GM18505 (cell line): ENCODE measurements at regions not wholly inside any gene's neighbourhood (a gene's known extent, or its start where the extent isn't known, plus 50 kb on each side); places are given as distances from the start of the nearest gene placed in this dataset.

Experiments
- ATAC-seq: cut with Tn5 transposase; IDR thresholded peaks from one replicate; pipeline ENCODE4 v1.9.1; 2021; ENCODE audit not compliant: unreplicated experiment
- POLR2A ChIP-seq: IDR thresholded peaks from 4 replicates; pipeline ENCODE4 v1.6.1; 2011; ENCODE audit warnings: borderline replicate concordance; ENCODE audit not compliant: insufficient read depth, insufficient read length; ENCODE audit errors: extremely low read depth

- no peak for ATAC-seq
Measured at GRCh38 chr7:46446151-46446550, 525.1 kb upstream of the IGFBP3 start.

DNA sequence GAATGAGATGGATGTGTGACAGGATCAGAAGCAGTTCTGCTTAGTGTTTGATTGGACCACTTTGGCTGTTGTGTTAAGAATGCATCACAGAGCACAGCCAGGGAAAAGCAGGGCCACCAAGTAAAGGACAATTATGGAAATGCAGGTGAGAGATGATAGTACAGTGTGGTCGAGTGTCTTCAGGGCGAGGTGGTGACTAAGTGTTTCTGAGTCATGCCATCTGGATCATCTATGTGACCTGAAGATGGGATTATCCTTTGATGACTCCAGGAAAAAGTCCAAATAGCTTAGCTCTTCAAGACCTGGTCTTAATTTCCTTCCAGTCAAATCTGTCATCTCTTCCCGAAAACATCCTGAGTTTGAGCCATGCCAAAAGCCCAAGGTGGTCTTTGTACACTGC lies 523.2 kb upstream of the IGFBP3 start:
- no peak for ATAC-seq
- no peak for TF ChIP-seq POLR2A

More at GRCh38 chr7:46446151-46446550, 525.1 kb upstream of the IGFBP3 start:
- no peak for TF ChIP-seq POLR2A

DNA sequence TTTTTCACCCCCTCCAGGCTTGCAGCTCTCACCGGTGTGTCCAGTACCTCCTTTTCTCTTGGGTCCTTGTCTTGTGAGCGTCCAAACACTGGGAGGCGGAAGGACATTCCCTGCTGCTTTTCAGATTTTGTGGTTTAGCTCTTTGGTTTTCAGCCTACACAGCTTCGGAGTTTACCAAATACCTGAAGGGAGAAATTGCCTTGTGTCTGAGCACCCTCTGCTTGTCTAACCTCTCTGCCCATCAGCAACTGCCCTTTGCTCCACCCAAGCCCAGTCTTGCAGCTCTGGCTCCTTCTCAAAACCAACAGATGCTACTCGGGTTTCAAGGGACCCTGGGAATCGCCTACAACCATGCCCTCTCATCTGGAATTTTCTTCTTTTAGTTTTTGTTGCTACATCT lies 519.1 kb upstream of the IGFBP3 start:
- ATAC-seq: no peak
- no peak for TF ChIP-seq POLR2A

GRCh38 chr7:46432708-46433107 lies 511.6 kb upstream of the IGFBP3 start:
- no peak for ATAC-seq
- TF ChIP-seq POLR2A: no peak

GRCh38 chr7:46428295-46428694 lies 507.2 kb upstream of the IGFBP3 start:
- no peak for ATAC-seq
- TF ChIP-seq POLR2A: no peak

DNA sequence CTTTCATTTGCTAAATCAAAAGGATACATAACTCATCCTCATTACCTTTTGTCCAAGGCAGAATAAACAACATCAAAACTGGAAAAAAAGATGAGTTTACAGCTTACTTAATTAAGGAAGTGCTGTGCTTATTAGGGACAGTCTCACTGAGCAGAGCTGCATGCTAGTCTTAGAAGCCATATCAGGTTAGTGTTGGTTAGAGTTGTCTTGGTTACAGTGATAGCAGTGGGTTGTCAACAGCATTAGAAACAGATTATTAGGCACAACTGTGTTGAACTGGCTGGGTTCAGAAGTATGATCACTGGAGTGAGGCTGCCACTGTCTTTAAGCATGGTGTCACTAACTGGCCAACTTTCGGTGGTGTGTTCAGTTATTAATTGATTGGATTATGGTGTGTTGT lies 503.9 kb upstream of the IGFBP3 start:
- no peak for ATAC-seq
- TF ChIP-seq POLR2A: no peak

- no peak for TF ChIP-seq POLR2A
- ATAC-seq: no peak
Measured at GRCh38 chr7:46421441-46422230, 500.6 kb upstream of the IGFBP3 start.

- TF ChIP-seq POLR2A: no peak
- no peak for ATAC-seq
Measured at GRCh38 chr7:46414946-46415345, 493.9 kb upstream of the IGFBP3 start.

- TF ChIP-seq POLR2A: no peak
- no peak for ATAC-seq
Measured at GRCh38 chr7:46411236-46411635, 490.2 kb upstream of the IGFBP3 start.

GRCh38 chr7:46407125-46407524 lies 486.1 kb upstream of the IGFBP3 start:
- no peak for ATAC-seq
- no peak for TF ChIP-seq POLR2A

- TF ChIP-seq POLR2A: no peak
- no peak for ATAC-seq
Measured at GRCh38 chr7:46397591-46397990, 476.5 kb upstream of the IGFBP3 start.

DNA sequence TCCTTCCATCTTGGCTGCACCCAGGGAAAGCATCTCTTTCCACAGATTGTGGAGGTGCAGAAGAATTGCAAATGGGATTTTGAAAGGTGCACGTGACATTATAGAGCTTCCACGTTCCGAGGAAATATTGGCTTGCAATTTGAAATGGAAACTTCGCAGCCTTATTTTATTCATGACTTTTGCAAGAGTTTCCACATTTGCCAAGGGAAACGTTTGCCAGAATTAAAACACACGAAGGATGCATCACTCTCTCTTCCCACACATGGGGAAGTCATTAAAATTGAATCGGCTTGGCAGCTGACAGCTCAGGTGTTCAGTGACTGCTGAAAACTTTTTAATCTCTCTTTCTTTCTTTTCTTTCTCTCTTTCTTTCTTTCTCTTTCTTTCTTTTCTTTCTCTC lies 475.4 kb upstream of the IGFBP3 start:
- no peak for ATAC-seq
- no peak for TF ChIP-seq POLR2A

GRCh38 chr7:46393142-46393541 lies 472.1 kb upstream of the IGFBP3 start:
- no peak for ATAC-seq
- TF ChIP-seq POLR2A: no peak
